SH-SY5Y (cell line): ENCODE measurements at regions not wholly inside any gene's neighbourhood (a gene's known extent, or its start where the extent isn't known, plus 50 kb on each side); places are given as distances from the start of the nearest gene placed in this dataset.

Experiments used
- GATA2 ChIP-seq: IDR thresholded peaks from 2 replicates; pipeline ENCODE4 v1.6.1; 2011; ENCODE audit warnings: mild to moderate bottlenecking, low read depth, low read length
- GATA3 ChIP-seq: IDR thresholded peaks from 2 replicates; pipeline ENCODE4 v1.6.1; 2011; ENCODE audit warnings: low read depth, mild to moderate bottlenecking, low read length, moderate library complexity

GRCh38 chr18:40653682-40654081 is 1301.4 kb upstream of the PIK3C3 start:
- no peak for TF ChIP-seq GATA2
- no peak for TF ChIP-seq GATA3
